SK-N-SH treated with all-trans-retinoic acid at 6 μM for 48 hours (cell line): ENCODE measurements at regions not wholly inside any gene's neighbourhood (a gene's known extent, or its start where the extent isn't known, plus 50 kb on each side); places are given as distances from the start of the nearest gene placed in this dataset.

Experiments
- BACH2 ChIP-seq: fragments of 250-450 bp; sonication (Bioruptor Pico); IDR thresholded peaks from 2 replicates; pipeline ENCODE4 v1.9.0; 2021; ENCODE audit warnings: mild to moderate bottlenecking, borderline replicate concordance
- CSDC2 ChIP-seq: fragments of 250-450 bp; sonication (Bioruptor Pico); IDR thresholded peaks from 2 replicates; pipeline ENCODE4 v1.5.0; 2020; ENCODE audit warnings: mild to moderate bottlenecking, moderate library complexity
- ESRRG ChIP-seq: fragments of 250-450 bp; sonication (Bioruptor Pico); IDR thresholded peaks from 2 replicates; pipeline ENCODE4 v1.6.1; 2021; ENCODE audit warnings: mild to moderate bottlenecking
- PPARA ChIP-seq: fragments of 250-450 bp; sonication (Bioruptor Pico); IDR thresholded peaks from 2 replicates; pipeline ENCODE4 v1.5.0; 2020; ENCODE audit warnings: mild to moderate bottlenecking, borderline replicate concordance
- SNAI2 ChIP-seq: fragments of 250-450 bp; sonication (Bioruptor Pico); IDR thresholded peaks from 2 replicates; pipeline ENCODE4 v1.5.0; 2020; ENCODE audit warnings: mild to moderate bottlenecking, moderate library complexity
- ZC3H10 ChIP-seq: fragments of 250-450 bp; sonication (Bioruptor Pico); IDR thresholded peaks from 2 replicates; pipeline ENCODE4 v1.5.1; 2021; ENCODE audit warnings: mild to moderate bottlenecking, moderate library complexity
- ZFP3 ChIP-seq: fragments of 250-450 bp; sonication (Bioruptor Pico); IDR thresholded peaks from 2 replicates; pipeline ENCODE4 v1.5.0; 2020; ENCODE audit warnings: mild to moderate bottlenecking, moderate library complexity
- ZFP30 ChIP-seq: fragments of 450-650 bp; formaldehyde crosslinking; IDR thresholded peaks from 2 replicates; pipeline ENCODE4 v1.5.0; 2022; ENCODE audit warnings: mild to moderate bottlenecking, moderate library complexity
- ZNF70 ChIP-seq: fragments of 450-650 bp; formaldehyde crosslinking; IDR thresholded peaks from 2 replicates; pipeline ENCODE4 v1.5.0; 2020; ENCODE audit warnings: mild to moderate bottlenecking, moderate library complexity
- TF ChIP-seq, protein P1 (sequence below): fragments of 250-450 bp; sonication (Bioruptor Pico); IDR thresholded peaks from 2 replicates; pipeline ENCODE4 v1.5.0; 2020; ENCODE audit warnings: mild to moderate bottlenecking, moderate library complexity
- TF ChIP-seq, protein P2 (sequence below): fragments of 250-450 bp; sonication (Bioruptor Pico); IDR thresholded peaks from 2 replicates; pipeline ENCODE4 v1.8.0; 2020; ENCODE audit warnings: mild to moderate bottlenecking, moderate library complexity, borderline replicate concordance

DNA sequence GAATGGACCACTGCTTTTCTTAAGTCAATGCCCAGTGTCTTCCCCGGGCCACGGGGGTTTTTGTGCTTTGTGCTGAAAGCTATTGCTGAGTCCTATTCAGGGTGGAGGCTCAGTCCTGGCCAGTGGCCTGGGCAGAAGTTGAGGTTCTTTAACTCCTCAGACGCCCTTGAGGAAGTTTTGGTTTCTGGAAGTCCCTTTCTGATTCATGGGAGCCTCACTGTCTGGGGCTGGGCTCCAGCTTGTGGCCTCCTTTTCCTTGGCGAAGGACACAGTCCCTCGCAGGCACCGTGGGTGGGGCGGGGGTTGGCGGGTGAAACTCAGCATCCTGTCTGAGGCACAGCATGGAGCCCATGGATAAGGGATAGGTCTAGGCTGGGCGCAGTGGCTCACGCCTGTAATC lies 465.2 kb upstream of the HS6ST1 start:
- TF ChIP-seq, protein P1, sequence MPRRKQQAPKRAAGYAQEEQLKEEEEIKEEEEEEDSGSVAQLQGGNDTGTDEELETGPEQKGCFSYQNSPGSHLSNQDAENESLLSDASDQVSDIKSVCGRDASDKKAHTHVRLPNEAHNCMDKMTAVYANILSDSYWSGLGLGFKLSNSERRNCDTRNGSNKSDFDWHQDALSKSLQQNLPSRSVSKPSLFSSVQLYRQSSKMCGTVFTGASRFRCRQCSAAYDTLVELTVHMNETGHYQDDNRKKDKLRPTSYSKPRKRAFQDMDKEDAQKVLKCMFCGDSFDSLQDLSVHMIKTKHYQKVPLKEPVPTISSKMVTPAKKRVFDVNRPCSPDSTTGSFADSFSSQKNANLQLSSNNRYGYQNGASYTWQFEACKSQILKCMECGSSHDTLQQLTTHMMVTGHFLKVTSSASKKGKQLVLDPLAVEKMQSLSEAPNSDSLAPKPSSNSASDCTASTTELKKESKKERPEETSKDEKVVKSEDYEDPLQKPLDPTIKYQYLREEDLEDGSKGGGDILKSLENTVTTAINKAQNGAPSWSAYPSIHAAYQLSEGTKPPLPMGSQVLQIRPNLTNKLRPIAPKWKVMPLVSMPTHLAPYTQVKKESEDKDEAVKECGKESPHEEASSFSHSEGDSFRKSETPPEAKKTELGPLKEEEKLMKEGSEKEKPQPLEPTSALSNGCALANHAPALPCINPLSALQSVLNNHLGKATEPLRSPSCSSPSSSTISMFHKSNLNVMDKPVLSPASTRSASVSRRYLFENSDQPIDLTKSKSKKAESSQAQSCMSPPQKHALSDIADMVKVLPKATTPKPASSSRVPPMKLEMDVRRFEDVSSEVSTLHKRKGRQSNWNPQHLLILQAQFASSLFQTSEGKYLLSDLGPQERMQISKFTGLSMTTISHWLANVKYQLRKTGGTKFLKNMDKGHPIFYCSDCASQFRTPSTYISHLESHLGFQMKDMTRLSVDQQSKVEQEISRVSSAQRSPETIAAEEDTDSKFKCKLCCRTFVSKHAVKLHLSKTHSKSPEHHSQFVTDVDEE (CRISPR knock-in tag), result no peak
- TF ChIP-seq SNAI2 (no peak), BACH2 (CRISPR knock-in tag) (no peak), PPARA (no peak), ZNF70 (no peak), ZFP30 (CRISPR knock-in tag) (no peak), ZC3H10 (CRISPR knock-in tag) (no peak), ESRRG (CRISPR knock-in tag) (no peak), ZFP3 (CRISPR knock-in tag) (no peak), CSDC2 (CRISPR knock-in tag) (no peak)
- TF ChIP-seq, protein P2, sequence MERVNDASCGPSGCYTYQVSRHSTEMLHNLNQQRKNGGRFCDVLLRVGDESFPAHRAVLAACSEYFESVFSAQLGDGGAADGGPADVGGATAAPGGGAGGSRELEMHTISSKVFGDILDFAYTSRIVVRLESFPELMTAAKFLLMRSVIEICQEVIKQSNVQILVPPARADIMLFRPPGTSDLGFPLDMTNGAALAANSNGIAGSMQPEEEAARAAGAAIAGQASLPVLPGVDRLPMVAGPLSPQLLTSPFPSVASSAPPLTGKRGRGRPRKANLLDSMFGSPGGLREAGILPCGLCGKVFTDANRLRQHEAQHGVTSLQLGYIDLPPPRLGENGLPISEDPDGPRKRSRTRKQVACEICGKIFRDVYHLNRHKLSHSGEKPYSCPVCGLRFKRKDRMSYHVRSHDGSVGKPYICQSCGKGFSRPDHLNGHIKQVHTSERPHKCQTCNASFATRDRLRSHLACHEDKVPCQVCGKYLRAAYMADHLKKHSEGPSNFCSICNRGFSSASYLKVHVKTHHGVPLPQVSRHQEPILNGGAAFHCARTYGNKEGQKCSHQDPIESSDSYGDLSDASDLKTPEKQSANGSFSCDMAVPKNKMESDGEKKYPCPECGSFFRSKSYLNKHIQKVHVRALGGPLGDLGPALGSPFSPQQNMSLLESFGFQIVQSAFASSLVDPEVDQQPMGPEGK (CRISPR knock-in tag), result no peak
